Neuron (in vitro differentiated cells): ENCODE measurements at regions not wholly inside any gene's neighbourhood (a gene's known extent, or its start where the extent isn't known, plus 50 kb on each side); places are given as distances from the start of the nearest gene placed in this dataset.
"Not testable (repeated sequence)": the region's sequence is repeated elsewhere in the genome, so short reads cannot be mapped to it uniquely, and the experiment has no call there.

ENCODE experiments used
- H2AFZ ChIP-seq: one replicate; pipeline ENCODE4 v1.6.1; 2013; ENCODE audit warnings: low read depth, mild to moderate bottlenecking, inconsistent platforms, low read length, moderate library complexity
- H3K27me3 ChIP-seq: one replicate; pipeline ENCODE4 v1.6.1; 2013; ENCODE audit warnings: low read length; ENCODE audit not compliant: insufficient read depth
- H3K36me3 ChIP-seq: one replicate; pipeline ENCODE4 v1.6.1; 2013; ENCODE audit warnings: low read length; ENCODE audit not compliant: insufficient read depth
- H3K4me1 ChIP-seq: one replicate; pipeline ENCODE4 v1.6.1; 2013; ENCODE audit warnings: low read length; ENCODE audit not compliant: insufficient read depth
- H3K4me3 ChIP-seq: 2 replicates; pipeline ENCODE4 v1.5.1; 2013; ENCODE audit warnings: mild to moderate bottlenecking, low read length, moderate library complexity
- H3K9me3 ChIP-seq: one replicate; pipeline ENCODE4 v1.6.1; 2013; ENCODE audit warnings: low read length

DNA sequence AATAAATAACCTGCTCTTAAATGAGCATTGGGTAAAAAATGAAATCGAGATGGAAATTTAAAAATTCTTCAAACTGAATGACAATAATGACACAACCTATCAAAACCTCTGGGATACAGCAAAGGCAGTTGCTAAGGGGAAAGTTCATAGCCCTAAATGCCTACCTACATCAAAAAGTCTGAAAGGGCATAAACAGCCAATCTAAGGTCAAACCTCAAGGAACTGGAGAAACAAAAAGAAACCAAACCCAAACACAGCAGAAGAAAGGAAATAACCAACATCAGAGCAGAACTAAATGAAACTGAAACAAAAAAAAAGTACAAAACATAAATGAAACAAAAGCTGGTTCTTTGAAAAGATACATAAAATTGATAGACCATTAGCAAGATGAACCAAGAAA is 119.7 kb downstream of the RSL24D1 start:
- not testable (repeated sequence) for H3K4me1 ChIP-seq, H2AFZ ChIP-seq, H3K4me3 ChIP-seq, H3K9me3 ChIP-seq, H3K27me3 ChIP-seq, H3K36me3 ChIP-seq

DNA sequence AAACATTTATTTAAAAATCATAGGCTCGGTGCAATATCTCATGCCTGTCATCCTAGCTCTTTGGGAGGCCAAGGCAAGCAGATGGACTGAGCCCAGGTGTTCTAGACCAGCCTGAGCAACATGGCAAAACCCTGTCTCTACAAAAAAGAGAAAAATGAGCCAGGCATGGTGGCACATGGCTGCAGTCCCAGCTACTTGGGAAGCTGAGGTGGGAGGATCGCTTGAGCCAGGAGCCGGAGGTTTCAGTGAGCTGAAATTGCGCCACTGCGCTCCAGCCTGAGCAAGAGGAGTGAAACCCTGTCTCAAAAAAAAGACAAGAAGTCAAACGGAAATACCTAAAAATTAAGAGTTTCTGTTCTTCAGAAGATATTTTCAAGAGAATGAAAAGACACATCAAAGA is 122.3 kb downstream of the RSL24D1 start:
- Histone ChIP-seq H3K9me3 (no peaks in the 10 kb centered on the region), H2AFZ (no peak overlapping the region), H3K4me1 (no peaks in the 10 kb centered on the region)

DNA sequence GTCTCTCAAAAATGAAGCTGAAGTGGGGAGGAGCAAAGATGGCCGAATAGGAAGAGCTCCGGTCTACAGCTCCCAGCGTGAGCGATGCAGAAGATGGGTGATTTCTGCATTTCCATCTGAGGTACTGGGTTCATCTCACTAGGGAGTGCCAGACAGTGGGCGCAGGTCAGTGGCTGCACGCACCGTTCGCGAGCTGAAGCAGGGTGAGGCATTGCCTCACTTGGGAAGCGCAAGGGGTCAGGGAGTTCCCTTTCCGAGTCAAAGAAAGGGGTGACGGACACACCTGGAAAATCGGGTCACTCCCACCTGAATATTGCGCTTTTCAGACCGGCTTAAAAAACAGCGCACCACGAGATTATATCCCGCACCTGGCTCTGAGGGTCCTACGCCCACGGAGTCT is 132.8 kb downstream of the RSL24D1 start:
- H3K36me3 ChIP-seq, H3K27me3 ChIP-seq, H3K4me3 ChIP-seq, H3K9me3 ChIP-seq, H3K4me1 ChIP-seq, H2AFZ ChIP-seq: not testable (repeated sequence)

More for the DNA sequence above, 122.3 kb downstream of the RSL24D1 start:
- H3K36me3 ChIP-seq = no peaks in the 10 kb centered on the region
- no peak overlapping the region for H3K4me3 ChIP-seq
- no peaks in the 10 kb centered on the region for H3K27me3 ChIP-seq

- Histone ChIP-seq H3K9me3 (no peaks in the 10 kb centered on the region), H3K4me3 (no peak overlapping the region), H3K27me3 (no peaks in the 10 kb centered on the region), H2AFZ (no peak overlapping the region), H3K4me1 (no peaks in the 10 kb centered on the region), H3K36me3 (no peaks in the 10 kb centered on the region)
Observed at GRCh38 chr15:55060836-55061235, 135.9 kb downstream of the RSL24D1 start.

DNA sequence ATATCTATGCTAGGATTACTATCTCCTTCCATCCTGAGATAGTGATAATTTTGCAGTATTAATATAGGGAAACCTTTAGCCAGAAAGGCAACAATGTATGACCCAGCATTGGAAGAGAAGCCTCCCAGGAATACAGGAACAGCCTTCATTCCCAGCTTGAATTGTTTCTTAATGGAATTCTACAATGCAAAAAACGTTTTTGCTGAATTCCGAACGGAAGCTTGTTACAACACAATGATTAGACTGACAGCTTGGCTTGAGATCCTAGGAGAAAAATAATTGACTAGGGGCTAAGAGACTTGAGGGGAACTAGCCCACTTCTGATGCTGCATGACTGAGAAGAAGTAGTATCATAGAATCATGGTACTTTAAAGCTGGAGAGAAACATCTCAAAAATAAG is 140.2 kb downstream of the RSL24D1 start:
- H3K36me3 ChIP-seq = no peaks in the 10 kb centered on the region
- no peaks in the 10 kb centered on the region for H3K4me1 ChIP-seq
- H3K27me3 ChIP-seq = peaks cover 3% of the 10 kb centered on the region
- H3K4me3 ChIP-seq = no peak overlapping the region
- H2AFZ ChIP-seq = no peak overlapping the region
- H3K9me3 ChIP-seq = no peaks in the 10 kb centered on the region

DNA sequence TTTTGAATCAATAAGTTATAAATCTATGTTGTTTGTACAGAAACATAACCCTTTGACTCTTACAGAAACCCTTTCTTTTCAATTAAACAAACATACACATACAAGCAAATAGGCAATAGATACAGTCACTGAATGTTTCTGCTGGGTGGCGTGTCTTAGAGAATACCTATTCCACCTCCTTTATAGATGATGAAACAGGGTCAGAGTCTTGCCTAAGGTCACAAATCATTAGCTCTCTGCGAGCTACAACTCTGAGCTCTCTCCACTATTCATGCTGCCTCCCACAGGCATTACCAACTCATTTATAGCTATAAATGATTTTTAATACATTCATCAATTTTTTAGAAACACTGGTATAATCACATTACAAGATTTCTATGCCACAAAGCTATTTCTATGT is 152.6 kb downstream of the RSL24D1 start:
- H3K4me1 ChIP-seq = no peaks in the 10 kb centered on the region
- H3K27me3 ChIP-seq = no peaks in the 10 kb centered on the region
- no peak overlapping the region for H2AFZ ChIP-seq
- H3K9me3 ChIP-seq = no peaks in the 10 kb centered on the region
- H3K4me3 ChIP-seq = no peak overlapping the region
- H3K36me3 ChIP-seq = no peaks in the 10 kb centered on the region

DNA sequence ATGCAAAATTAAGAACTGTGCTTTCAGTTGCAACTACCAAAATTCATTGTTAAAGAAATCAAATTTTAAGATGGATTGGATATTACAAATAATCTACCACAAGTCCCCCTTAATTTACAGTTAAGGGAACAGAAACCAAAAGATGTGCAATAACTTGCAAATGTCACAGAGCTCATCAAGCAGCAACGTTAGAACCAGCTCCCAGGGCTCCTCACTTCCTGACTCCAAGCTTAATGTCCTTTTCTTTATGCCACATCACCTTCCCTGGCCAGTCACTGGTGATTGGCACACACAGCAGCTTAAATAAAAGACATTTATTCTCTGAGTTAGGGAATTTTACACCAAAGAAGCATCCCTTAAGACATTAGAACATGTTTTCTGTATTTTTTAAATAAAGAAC is 159.7 kb downstream of the RSL24D1 start:
- Histone ChIP-seq H3K27me3 (peaks cover 3% of the 10 kb centered on the region), H3K4me1 (no peaks in the 10 kb centered on the region), H2AFZ (no peak overlapping the region), H3K36me3 (no peaks in the 10 kb centered on the region), H3K9me3 (no peaks in the 10 kb centered on the region), H3K4me3 (no peak overlapping the region)

DNA sequence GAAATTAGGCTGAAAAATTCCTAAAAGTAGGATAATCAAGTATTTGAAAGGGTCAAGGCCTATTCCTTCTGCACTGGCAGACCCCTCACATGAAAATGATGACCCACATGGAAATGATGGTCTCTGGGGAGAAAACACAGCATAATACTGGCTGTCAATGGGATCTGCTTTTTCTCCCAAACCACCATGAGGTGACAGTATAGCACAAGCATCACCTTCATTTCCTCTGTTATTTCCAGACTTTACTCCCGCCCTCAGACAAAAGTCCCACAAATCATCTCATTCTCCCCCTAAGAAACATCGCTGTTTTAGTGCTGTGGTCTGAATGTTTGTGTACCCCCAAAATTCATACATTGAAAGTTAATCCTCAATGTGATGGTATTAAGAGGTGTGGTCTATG is 161.0 kb downstream of the RSL24D1 start:
- Histone ChIP-seq H3K4me3 (no peak overlapping the region), H3K36me3 (no peaks in the 10 kb centered on the region), H3K9me3 (no peaks in the 10 kb centered on the region), H2AFZ (no peak overlapping the region), H3K4me1 (no peaks in the 10 kb centered on the region), H3K27me3 (peaks cover 3% of the 10 kb centered on the region)

DNA sequence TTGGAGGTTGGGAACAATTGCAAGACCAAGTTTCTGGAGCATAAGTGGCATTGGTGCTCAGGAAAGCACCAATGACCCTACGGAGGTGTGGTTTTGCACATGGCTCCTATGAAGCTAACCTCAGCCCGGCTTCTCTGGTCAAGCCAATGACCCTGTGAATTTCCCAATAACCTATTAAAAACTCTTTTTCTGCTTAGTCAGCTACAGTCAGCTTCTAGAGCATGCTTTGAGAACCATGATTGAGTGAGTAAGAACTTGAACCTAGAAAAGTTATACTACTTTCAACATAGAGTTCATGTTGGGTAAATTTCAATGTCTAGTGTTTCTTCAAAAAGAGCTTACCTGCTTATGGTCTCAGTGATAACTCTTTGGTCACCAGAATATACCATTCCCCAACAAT is 163.2 kb downstream of the RSL24D1 start:
- H3K4me1 ChIP-seq = no peaks in the 10 kb centered on the region
- no peak overlapping the region for H3K4me3 ChIP-seq
- peaks cover 3% of the 10 kb centered on the region for H3K27me3 ChIP-seq
- no peaks in the 10 kb centered on the region for H3K9me3 ChIP-seq
- no peak overlapping the region for H2AFZ ChIP-seq
- no peaks in the 10 kb centered on the region for H3K36me3 ChIP-seq

DNA sequence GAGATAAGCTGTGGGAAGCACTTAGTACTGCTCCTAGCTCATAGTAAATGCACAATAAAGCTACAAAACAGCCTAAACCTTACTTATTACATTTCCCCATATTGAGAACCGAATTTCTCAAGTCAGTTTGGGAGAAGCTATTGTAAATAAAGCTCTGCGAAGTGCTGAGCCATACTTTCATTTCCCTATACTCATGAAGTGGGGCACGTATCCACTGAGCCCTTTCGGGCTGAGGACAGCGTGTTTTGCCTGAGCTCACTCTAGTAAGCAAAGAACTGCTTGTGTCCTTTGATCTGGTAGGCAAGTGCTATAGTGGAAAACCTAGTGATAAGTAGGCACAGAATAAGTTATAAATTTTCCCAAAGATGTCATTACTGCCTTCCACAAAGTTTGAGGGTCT is 165.0 kb downstream of the RSL24D1 start:
- H3K9me3 ChIP-seq = no peaks in the 10 kb centered on the region
- no peak overlapping the region for H2AFZ ChIP-seq
- H3K27me3 ChIP-seq = peaks cover 3% of the 10 kb centered on the region
- H3K4me1 ChIP-seq = no peaks in the 10 kb centered on the region
- H3K4me3 ChIP-seq = no peak overlapping the region
- H3K36me3 ChIP-seq = no peaks in the 10 kb centered on the region

DNA sequence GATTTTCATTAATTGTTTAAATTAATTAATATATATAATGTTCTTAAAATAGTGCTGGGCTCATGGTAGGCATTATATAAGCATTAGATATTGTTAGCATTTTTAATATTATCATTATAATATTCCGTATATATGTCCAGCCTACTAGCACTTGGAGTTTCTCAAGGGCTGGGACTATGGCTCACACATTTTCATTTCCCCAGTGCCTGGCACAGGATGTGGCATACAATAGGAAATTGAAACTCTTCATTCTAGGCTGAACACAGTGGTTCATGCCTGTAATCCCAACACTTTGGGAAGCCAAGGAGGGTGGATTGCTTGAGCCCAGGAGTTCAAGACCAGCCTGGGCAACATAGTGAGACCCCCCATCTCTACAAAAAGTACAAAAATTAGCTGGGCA is 170.4 kb downstream of the RSL24D1 start:
- H3K4me1 ChIP-seq = no peaks in the 10 kb centered on the region
- H3K4me3 ChIP-seq = no peak overlapping the region
- H2AFZ ChIP-seq = no peak overlapping the region
- no peaks in the 10 kb centered on the region for H3K9me3 ChIP-seq
- no peaks in the 10 kb centered on the region for H3K36me3 ChIP-seq
- no peaks in the 10 kb centered on the region for H3K27me3 ChIP-seq

DNA sequence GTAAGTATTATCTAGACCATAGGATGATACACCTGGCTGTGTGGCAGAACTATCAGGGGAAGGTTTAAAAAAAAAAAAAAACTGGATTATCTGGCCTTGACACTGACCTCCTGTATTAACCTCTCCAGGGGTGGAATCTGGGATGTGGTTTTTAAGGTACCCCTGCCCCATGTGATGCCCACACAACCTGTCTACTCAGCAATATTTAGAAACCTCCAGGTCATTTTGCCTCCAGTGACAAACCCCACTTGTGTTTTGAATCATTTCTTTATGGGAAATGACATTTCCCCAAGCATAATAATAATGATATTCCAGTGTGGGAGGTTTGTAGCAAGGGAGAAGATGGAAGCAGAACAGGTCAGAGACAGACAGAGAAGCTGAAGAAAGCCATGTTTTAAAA is 179.1 kb downstream of the RSL24D1 start:
- Histone ChIP-seq H2AFZ (no peak overlapping the region), H3K36me3 (no peaks in the 10 kb centered on the region), H3K27me3 (peaks cover 3% of the 10 kb centered on the region), H3K4me1 (no peaks in the 10 kb centered on the region), H3K4me3 (no peak overlapping the region), H3K9me3 (no peaks in the 10 kb centered on the region)

DNA sequence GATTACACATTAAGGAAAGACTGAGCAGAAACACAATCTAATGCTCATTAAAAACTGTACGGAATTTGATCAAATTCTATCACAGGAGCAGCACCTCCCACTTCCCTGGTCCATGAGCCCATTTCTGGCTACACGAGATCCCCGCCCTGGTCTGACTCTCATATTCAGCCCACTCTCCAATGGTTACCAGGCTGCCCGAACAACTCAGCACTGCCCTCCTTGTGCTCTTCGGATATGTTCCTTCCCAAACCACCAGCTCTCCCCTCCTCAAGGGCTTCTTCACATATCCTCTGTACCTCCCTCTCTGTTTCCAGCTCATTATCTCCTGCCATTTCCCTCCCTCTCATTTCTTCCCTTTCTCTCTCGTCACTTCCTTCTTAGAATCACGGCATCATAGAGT is 180.5 kb downstream of the RSL24D1 start:
- Histone ChIP-seq H2AFZ (no peak overlapping the region), H3K4me3 (no peak overlapping the region), H3K27me3 (peaks cover 6% of the 10 kb centered on the region), H3K9me3 (no peaks in the 10 kb centered on the region), H3K4me1 (no peaks in the 10 kb centered on the region), H3K36me3 (no peaks in the 10 kb centered on the region)

GRCh38 chr15:55015093-55015445 is 181.7 kb downstream of the RSL24D1 start:
- no peak overlapping the region for H2AFZ ChIP-seq
- no peaks in the 10 kb centered on the region for H3K36me3 ChIP-seq
- H3K9me3 ChIP-seq = no peaks in the 10 kb centered on the region
- H3K4me1 ChIP-seq = no peaks in the 10 kb centered on the region
- no peak overlapping the region for H3K4me3 ChIP-seq
- peaks cover 10% of the 10 kb centered on the region for H3K27me3 ChIP-seq
